T-helper 2 cell treated with Interferon-gamma antibody and Interleukin-4, amounts not matched to agents 5 μg/mL and 100 μg/mL, for 36 hours (primary cell): ENCODE measurements at regions not wholly inside any gene's neighbourhood (a gene's known extent, or its start where the extent isn't known, plus 50 kb on each side); places are given as distances from the start of the nearest gene placed in this dataset.

Experiments used
- DNase-seq: peaks from one replicate; pipeline ENCODE4 v3.0.0; 2021; ENCODE audit warnings: low spot score
- H3K27ac Mint-ChIP-seq: one replicate; pipeline ENCODE4 v1.8.0; 2021; ENCODE audit warnings: mild to moderate bottlenecking, mixed read lengths
- H3K27me3 Mint-ChIP-seq: one replicate; pipeline ENCODE4 v1.8.0; 2021; ENCODE audit warnings: low read depth, mixed read lengths
- H3K36me3 Mint-ChIP-seq: one replicate; pipeline ENCODE4 v1.8.0; 2021; ENCODE audit warnings: low read depth, mixed read lengths
- H3K4me1 Mint-ChIP-seq: one replicate; pipeline ENCODE4 v1.8.0; 2021; ENCODE audit warnings: low read depth, mixed read lengths
- H3K4me3 Mint-ChIP-seq: one replicate; pipeline ENCODE4 v1.8.0; 2022; ENCODE audit warnings: mild to moderate bottlenecking, moderate library complexity, mixed read lengths
- H3K9me3 Mint-ChIP-seq: one replicate; pipeline ENCODE4 v1.8.0; 2021; ENCODE audit warnings: mixed read lengths

- Mint-ChIP-seq H3K4me3 (no peak overlapping the region), H3K27ac (no peak overlapping the region), H3K27me3 (peaks cover 7% of the 10 kb centered on the region), H3K9me3 (no peaks in the 10 kb centered on the region), H3K4me1 (peaks cover 5% of the 10 kb centered on the region), H3K36me3 (no peaks in the 10 kb centered on the region)
- DNase-seq, result no peak
Measured at GRCh38 chr17:55564081-55564480, 52.8 kb upstream of the SMIM36 start.

- no peak overlapping the region for H3K27ac Mint-ChIP-seq
Measured at GRCh38 chr17:55563363-55563762, 52.1 kb upstream of the SMIM36 start.

DNA sequence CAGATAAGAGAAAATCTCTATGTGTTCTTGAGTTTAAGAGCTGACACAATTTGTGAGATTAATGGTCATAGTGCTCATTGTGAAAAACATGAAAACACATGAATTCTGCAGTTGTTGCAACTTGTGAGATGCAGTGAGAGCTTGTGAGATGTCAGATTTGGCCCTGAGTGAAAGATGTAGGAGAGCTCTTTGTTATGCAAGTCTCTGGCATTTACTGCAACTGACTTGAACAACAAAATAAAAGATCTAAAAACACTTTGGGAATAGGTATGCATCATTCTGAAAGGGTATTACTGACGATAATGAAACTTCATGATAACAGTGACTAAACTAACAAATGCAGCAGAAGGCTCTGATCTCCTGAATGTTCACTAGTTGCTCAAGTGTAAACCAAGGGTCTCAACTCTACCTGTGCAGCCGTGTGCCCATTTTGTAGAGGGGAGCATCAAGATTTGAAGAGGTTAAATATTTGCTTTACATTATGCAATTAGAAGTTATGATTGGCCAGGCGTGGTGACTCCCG, 50.8 kb upstream of the SMIM36 start:
- Mint-ChIP-seq H3K9me3 (no peaks in the 10 kb centered on the region), H3K27ac (no peak overlapping the region), H3K4me3 (no peak overlapping the region), H3K27me3 (peaks cover 4% of the 10 kb centered on the region), H3K36me3 (no peaks in the 10 kb centered on the region), H3K4me1 (peaks cover 4% of the 10 kb centered on the region)
- DNase-seq, result no peak

More at GRCh38 chr17:55563363-55563762, 52.1 kb upstream of the SMIM36 start:
- peaks cover 5% of the 10 kb centered on the region for H3K4me1 Mint-ChIP-seq
- no peak for DNase-seq
- no peaks in the 10 kb centered on the region for H3K36me3 Mint-ChIP-seq
- H3K9me3 Mint-ChIP-seq, result no peaks in the 10 kb centered on the region
- H3K4me3 Mint-ChIP-seq, result no peak overlapping the region
- H3K27me3 Mint-ChIP-seq, result peaks cover 7% of the 10 kb centered on the region

GRCh38 chr17:55561316-55561972, 50.2 kb upstream of the SMIM36 start:
- Mint-ChIP-seq H3K27ac (no peak overlapping the region), H3K36me3 (no peaks in the 10 kb centered on the region), H3K9me3 (no peaks in the 10 kb centered on the region), H3K4me1 (no peaks in the 10 kb centered on the region), H3K4me3 (no peak overlapping the region), H3K27me3 (peaks cover 4% of the 10 kb centered on the region)
- no peak for DNase-seq
